ENCODE measurements at regions not wholly inside any gene's neighbourhood (a gene's known extent, or its start where the extent isn't known, plus 50 kb on each side); places are given as distances from the start of the nearest gene placed in this dataset.

DNA sequence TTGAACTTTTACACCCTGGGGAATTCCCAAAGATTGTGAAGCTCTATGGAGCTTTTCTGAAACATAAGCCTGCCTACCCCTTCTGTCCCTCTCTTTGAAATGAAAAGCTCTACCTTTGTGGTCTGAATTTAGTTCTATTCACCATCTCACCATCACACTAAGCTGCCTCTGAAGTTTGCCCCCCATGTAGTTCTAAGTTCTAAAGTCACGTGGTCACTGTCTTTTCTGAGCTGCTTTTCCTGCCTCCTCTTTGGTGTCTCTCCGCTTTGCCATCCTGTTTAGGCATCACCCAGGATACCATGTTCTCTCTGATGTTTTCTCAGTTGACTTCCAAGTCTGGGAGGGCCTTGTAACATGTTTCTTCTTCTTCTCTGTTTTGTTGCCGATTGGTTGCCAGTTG is 2206.6 kb downstream of the MAT2B start:
- TF ChIP-seq, protein P1, sequence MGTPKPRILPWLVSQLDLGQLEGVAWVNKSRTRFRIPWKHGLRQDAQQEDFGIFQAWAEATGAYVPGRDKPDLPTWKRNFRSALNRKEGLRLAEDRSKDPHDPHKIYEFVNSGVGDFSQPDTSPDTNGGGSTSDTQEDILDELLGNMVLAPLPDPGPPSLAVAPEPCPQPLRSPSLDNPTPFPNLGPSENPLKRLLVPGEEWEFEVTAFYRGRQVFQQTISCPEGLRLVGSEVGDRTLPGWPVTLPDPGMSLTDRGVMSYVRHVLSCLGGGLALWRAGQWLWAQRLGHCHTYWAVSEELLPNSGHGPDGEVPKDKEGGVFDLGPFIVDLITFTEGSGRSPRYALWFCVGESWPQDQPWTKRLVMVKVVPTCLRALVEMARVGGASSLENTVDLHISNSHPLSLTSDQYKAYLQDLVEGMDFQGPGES (IDR thresholded peaks at IDR 0.05): no peak
- TF ChIP-seq POLR2AphosphoS5 (IDR thresholded peaks at IDR 0.05; ENCODE audit: low read length): no peak
- TF ChIP-seq BACH1 (IDR thresholded peaks at IDR 0.05; ENCODE audit: borderline replicate concordance): no peak
- TF ChIP-seq, protein P2, sequence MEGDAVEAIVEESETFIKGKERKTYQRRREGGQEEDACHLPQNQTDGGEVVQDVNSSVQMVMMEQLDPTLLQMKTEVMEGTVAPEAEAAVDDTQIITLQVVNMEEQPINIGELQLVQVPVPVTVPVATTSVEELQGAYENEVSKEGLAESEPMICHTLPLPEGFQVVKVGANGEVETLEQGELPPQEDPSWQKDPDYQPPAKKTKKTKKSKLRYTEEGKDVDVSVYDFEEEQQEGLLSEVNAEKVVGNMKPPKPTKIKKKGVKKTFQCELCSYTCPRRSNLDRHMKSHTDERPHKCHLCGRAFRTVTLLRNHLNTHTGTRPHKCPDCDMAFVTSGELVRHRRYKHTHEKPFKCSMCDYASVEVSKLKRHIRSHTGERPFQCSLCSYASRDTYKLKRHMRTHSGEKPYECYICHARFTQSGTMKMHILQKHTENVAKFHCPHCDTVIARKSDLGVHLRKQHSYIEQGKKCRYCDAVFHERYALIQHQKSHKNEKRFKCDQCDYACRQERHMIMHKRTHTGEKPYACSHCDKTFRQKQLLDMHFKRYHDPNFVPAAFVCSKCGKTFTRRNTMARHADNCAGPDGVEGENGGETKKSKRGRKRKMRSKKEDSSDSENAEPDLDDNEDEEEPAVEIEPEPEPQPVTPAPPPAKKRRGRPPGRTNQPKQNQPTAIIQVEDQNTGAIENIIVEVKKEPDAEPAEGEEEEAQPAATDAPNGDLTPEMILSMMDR (IDR thresholded peaks at IDR 0.05 in 2 of 3, conservative IDR thresholded peaks at IDR 0.05 in 1 of 3; ENCODE audit: control insufficient read depth in 2 of 3, extremely low read depth in 1 of 3, insufficient read depth in 1 of 3, low read depth in 3 of 3, low read length in 3 of 3): no peak
- no peak for TF ChIP-seq BHLHE40 (IDR thresholded peaks at IDR 0.05; ENCODE audit: borderline replicate concordance in 1 of 2, low read depth in 2 of 2, low read length in 1 of 2)

Measured in GM12878 (cell line).